K562 (cell line): ENCODE measurements at regions not wholly inside any gene's neighbourhood (a gene's known extent, or its start where the extent isn't known, plus 50 kb on each side); places are given as distances from the start of the nearest gene placed in this dataset.

Source experiments
- CBFB ChIP-seq: sonication (generic); formaldehyde crosslinking; IDR thresholded peaks from 2 replicates; pipeline ENCODE4 v1.4.0; 2020; ENCODE audit warnings: mild to moderate bottlenecking, missing genetic modification reagents
- CHD1 ChIP-seq: fragments of 200-600 bp; sonication (generic); IDR thresholded peaks from one replicate; pipeline ENCODE4 v1.6.1; 2012; ENCODE audit warnings: mild to moderate bottlenecking, moderate library complexity, low read length, inconsistent platforms
- FOXP1 ChIP-seq: sonication (generic); formaldehyde crosslinking; IDR thresholded peaks from 2 replicates; pipeline ENCODE4 v1.8.0; 2022; ENCODE audit warnings: mild to moderate bottlenecking, missing genetic modification reagents
- GABPB1 ChIP-seq: sonication (generic); formaldehyde crosslinking; IDR thresholded peaks from 2 replicates; pipeline ENCODE4 v1.8.0; 2022; ENCODE audit warnings: mild to moderate bottlenecking, missing genetic modification reagents
- HDAC2 ChIP-seq: fragments of 450-650 bp; IDR thresholded peaks from 2 replicates; pipeline ENCODE4 v1.6.1; 2016; ENCODE audit warnings: mild to moderate bottlenecking
- HDAC8 ChIP-seq: fragments of 450-650 bp; IDR thresholded peaks from 2 replicates; pipeline ENCODE4 v1.6.1; 2016; ENCODE audit warnings: mild to moderate bottlenecking, missing genetic modification characterization, moderate library complexity, missing compliant biosample characterization
- HOXB6 ChIP-seq: fragments of 250-450 bp; sonication (Bioruptor Pico); IDR thresholded peaks from 2 replicates; pipeline ENCODE4 v1.5.1; 2022; ENCODE audit warnings: mild to moderate bottlenecking, borderline replicate concordance
- MAZ ChIP-seq, 2 experiments: fragments of 450-650 bp in 1 of 2; sonication (generic) in 1 of 2; formaldehyde crosslinking; IDR thresholded peaks in 1 of 2; conservative IDR thresholded peaks in 1 of 2; 2 replicates each; pipeline versions ENCODE4 v1.4.0 to v1.5.0; 2020; ENCODE audit warnings: mild to moderate bottlenecking in 1 of 2, missing genetic modification reagents in 1 of 2
- MIER1 ChIP-seq: fragments of 450-650 bp; IDR thresholded peaks from 2 replicates; pipeline ENCODE4 v1.6.1; 2016; ENCODE audit warnings: antibody characterized with exemption, mild to moderate bottlenecking, low read depth
- MTA3 ChIP-seq: fragments of 450-650 bp; formaldehyde crosslinking; IDR thresholded peaks from 2 replicates; pipeline ENCODE4 v1.6.1; 2017; ENCODE audit warnings: mild to moderate bottlenecking, borderline replicate concordance
- SAP30 ChIP-seq: fragments of 200-600 bp; sonication (generic); IDR thresholded peaks from 2 replicates; pipeline ENCODE4 v1.6.1; 2012; ENCODE audit warnings: borderline replicate concordance, low read depth, mild to moderate bottlenecking, moderate library complexity, low read length, control low read depth, inconsistent platforms; ENCODE audit not compliant: insufficient read depth, poor library complexity, severe bottlenecking
- SMAD3 ChIP-seq: fragments of 450-650 bp; formaldehyde crosslinking; conservative IDR thresholded peaks from 2 replicates; pipeline ENCODE4 v1.4.0; 2020; ENCODE audit warnings: mild to moderate bottlenecking
- STAT5A ChIP-seq: IDR thresholded peaks from 2 replicates; pipeline ENCODE4 v1.6.1; 2012; ENCODE audit warnings: low read length, inconsistent platforms, borderline replicate concordance
- WHSC1 ChIP-seq: IDR thresholded peaks from one replicate; pipeline ENCODE4 v1.6.1; 2012; ENCODE audit warnings: low read length, control low read depth, inconsistent platforms
- ZBTB8A ChIP-seq: fragments of 450-650 bp; IDR thresholded peaks from 2 replicates; pipeline ENCODE4 v1.6.1; 2018; ENCODE audit warnings: mild to moderate bottlenecking, moderate library complexity; ENCODE audit not compliant: partially characterized antibody
- ZNF121 ChIP-seq: sonication (generic); formaldehyde crosslinking; conservative IDR thresholded peaks from 2 replicates; pipeline ENCODE4 v1.8.0; 2022; ENCODE audit warnings: missing genetic modification reagents
- ZNF347 ChIP-seq: fragments of 450-650 bp; formaldehyde crosslinking; IDR thresholded peaks from 2 replicates; pipeline ENCODE4 v1.4.0; 2020; ENCODE audit warnings: low read depth, mild to moderate bottlenecking, moderate library complexity
- TF ChIP-seq, protein P1 (sequence below): sonication (generic); formaldehyde crosslinking; IDR thresholded peaks from 2 replicates; pipeline ENCODE4 v1.9.0; 2022; ENCODE audit warnings: mild to moderate bottlenecking, missing genetic modification reagents
- TF ChIP-seq, protein P2 (sequence below): fragments of 250-450 bp; sonication (Bioruptor Pico); IDR thresholded peaks from 2 replicates; pipeline ENCODE4 v1.5.0; 2021
- TF ChIP-seq, protein P3 (sequence below): IDR thresholded peaks from 2 replicates; pipeline ENCODE4 v1.6.1; 2011; ENCODE audit warnings: borderline replicate concordance, low read depth, mild to moderate bottlenecking, moderate library complexity, low read length; ENCODE audit not compliant: insufficient read depth, poor library complexity, severe bottlenecking
- TF ChIP-seq, protein P4 (sequence below): sonication (generic); formaldehyde crosslinking; IDR thresholded peaks from 2 replicates; pipeline ENCODE4 v1.8.1; 2022; ENCODE audit warnings: missing genetic modification reagents

DNA sequence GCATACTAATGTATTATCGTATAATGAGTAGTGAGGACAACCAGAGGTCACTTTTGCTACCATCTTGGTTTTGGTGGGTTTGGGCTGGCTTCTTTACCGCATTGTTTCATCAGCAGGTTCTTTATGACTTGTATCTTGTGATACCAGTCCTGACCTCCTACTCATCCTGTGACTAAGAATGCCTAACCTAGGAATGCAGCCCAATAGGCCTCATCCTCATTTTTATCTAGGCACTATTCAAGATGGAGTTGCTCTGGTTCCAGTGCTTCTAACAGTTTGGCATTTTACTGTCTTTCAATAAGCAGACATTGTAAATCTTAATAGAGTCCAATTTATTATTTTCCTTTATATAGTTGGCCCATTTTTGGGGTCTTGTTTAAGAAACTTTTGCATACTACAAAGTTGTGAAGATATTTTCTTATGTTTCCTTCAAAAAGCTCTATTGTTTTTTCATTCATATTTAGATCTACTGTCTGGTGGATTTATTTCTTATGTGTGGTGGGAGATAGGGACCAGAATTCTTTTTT is 60.8 kb upstream of the RNU6-1 start (continued):
- TF ChIP-seq HOXB6 (CRISPR knock-in tag) (peak; percentile 80), MIER1 (no peak), MAZ (CRISPR knock-in tag; conservative IDR thresholded peaks at IDR 0.05 in 1 of 2, IDR thresholded peaks at IDR 0.05 in 1 of 2) (peak in 1 of 2 experiments; percentile 88; a peak in 2 of 4 replicates), ZBTB8A (no peak), HDAC8 (tag) (peak; percentile 99), SMAD3 (peak; percentile 99), WHSC1 (no peak), GABPB1 (CRISPR knock-in tag) (no peak), FOXP1 (CRISPR knock-in tag) (no peak), MTA3 (no peak), STAT5A (no peak), CHD1 (no peak), ZNF347 (peak; percentile 77; the same call in 1 of the 2 replicates), SAP30 (no peak), CBFB (CRISPR knock-in tag) (no peak), HDAC2 (no peak), ZNF121 (CRISPR knock-in tag) (no peak)
- TF ChIP-seq, protein P1, sequence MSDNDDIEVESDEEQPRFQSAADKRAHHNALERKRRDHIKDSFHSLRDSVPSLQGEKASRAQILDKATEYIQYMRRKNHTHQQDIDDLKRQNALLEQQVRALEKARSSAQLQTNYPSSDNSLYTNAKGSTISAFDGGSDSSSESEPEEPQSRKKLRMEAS (CRISPR knock-in tag) = no peak
- TF ChIP-seq, protein P2, sequence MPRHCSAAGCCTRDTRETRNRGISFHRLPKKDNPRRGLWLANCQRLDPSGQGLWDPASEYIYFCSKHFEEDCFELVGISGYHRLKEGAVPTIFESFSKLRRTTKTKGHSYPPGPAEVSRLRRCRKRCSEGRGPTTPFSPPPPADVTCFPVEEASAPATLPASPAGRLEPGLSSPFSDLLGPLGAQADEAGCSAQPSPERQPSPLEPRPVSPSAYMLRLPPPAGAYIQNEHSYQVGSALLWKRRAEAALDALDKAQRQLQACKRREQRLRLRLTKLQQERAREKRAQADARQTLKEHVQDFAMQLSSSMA (CRISPR knock-in tag) = peak; percentile 79
- TF ChIP-seq, protein P3, sequence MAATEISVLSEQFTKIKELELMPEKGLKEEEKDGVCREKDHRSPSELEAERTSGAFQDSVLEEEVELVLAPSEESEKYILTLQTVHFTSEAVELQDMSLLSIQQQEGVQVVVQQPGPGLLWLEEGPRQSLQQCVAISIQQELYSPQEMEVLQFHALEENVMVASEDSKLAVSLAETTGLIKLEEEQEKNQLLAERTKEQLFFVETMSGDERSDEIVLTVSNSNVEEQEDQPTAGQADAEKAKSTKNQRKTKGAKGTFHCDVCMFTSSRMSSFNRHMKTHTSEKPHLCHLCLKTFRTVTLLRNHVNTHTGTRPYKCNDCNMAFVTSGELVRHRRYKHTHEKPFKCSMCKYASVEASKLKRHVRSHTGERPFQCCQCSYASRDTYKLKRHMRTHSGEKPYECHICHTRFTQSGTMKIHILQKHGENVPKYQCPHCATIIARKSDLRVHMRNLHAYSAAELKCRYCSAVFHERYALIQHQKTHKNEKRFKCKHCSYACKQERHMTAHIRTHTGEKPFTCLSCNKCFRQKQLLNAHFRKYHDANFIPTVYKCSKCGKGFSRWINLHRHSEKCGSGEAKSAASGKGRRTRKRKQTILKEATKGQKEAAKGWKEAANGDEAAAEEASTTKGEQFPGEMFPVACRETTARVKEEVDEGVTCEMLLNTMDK = no peak
- TF ChIP-seq, protein P4, sequence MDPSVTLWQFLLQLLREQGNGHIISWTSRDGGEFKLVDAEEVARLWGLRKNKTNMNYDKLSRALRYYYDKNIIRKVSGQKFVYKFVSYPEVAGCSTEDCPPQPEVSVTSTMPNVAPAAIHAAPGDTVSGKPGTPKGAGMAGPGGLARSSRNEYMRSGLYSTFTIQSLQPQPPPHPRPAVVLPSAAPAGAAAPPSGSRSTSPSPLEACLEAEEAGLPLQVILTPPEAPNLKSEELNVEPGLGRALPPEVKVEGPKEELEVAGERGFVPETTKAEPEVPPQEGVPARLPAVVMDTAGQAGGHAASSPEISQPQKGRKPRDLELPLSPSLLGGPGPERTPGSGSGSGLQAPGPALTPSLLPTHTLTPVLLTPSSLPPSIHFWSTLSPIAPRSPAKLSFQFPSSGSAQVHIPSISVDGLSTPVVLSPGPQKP (CRISPR knock-in tag) = no peak
